ENCODE measurements at regions not wholly inside any gene's neighbourhood (a gene's known extent, or its start where the extent isn't known, plus 50 kb on each side); places are given as distances from the start of the nearest gene placed in this dataset.

GRCh38 chr2:819601-820000, 131.0 kb upstream of the SNTG2 start:
- TF ChIP-seq RAD21 (IDR thresholded peaks at IDR 0.05; ENCODE audit: low read depth), result no peak
- no peak for TF ChIP-seq TAF1 (IDR thresholded peaks at IDR 0.05; ENCODE audit: low read depth)
- TF ChIP-seq, protein P1, sequence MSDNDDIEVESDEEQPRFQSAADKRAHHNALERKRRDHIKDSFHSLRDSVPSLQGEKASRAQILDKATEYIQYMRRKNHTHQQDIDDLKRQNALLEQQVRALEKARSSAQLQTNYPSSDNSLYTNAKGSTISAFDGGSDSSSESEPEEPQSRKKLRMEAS (IDR thresholded peaks at IDR 0.05), result no peak
- TF ChIP-seq TEAD4 (IDR thresholded peaks at IDR 0.05), result no peak
- TF ChIP-seq, protein P2, sequence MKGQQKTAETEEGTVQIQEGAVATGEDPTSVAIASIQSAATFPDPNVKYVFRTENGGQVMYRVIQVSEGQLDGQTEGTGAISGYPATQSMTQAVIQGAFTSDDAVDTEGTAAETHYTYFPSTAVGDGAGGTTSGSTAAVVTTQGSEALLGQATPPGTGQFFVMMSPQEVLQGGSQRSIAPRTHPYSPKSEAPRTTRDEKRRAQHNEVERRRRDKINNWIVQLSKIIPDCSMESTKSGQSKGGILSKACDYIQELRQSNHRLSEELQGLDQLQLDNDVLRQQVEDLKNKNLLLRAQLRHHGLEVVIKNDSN (IDR thresholded peaks at IDR 0.05), result no peak
- no peak for TF ChIP-seq FOXM1 (IDR thresholded peaks at IDR 0.05; ENCODE audit: borderline replicate concordance, low read depth)
- TF ChIP-seq YY1 (IDR thresholded peaks at IDR 0.05; ENCODE audit: low read depth), result no peak
- no peak for TF ChIP-seq ZBTB7A (IDR thresholded peaks at IDR 0.05; ENCODE audit: low read depth)
- no peak for TF ChIP-seq EP300 (IDR thresholded peaks at IDR 0.05; ENCODE audit: borderline replicate concordance)
- TF ChIP-seq REST (IDR thresholded peaks at IDR 0.05; ENCODE audit: low read depth), result no peak

- TF ChIP-seq TEAD4 (IDR thresholded peaks at IDR 0.05) (no peak), FOXM1 (IDR thresholded peaks at IDR 0.05; ENCODE audit: borderline replicate concordance, low read depth) (no peak)
Measured at GRCh38 chr2:819121-819520, 131.5 kb upstream of the SNTG2 start.

- no peak for TF ChIP-seq TAF1 (IDR thresholded peaks at IDR 0.05; ENCODE audit: low read depth)
- TF ChIP-seq EP300 (IDR thresholded peaks at IDR 0.05; ENCODE audit: borderline replicate concordance), result no peak
- TF ChIP-seq TCF12 (IDR thresholded peaks at IDR 0.05; ENCODE audit: low read depth), result no peak
Measured at GRCh38 chr2:817336-818015, 133.2 kb upstream of the SNTG2 start.

GRCh38 chr2:816278-816677, 134.4 kb upstream of the SNTG2 start:
- TF ChIP-seq EGR1 (IDR thresholded peaks at IDR 0.05), result no peak

DNA sequence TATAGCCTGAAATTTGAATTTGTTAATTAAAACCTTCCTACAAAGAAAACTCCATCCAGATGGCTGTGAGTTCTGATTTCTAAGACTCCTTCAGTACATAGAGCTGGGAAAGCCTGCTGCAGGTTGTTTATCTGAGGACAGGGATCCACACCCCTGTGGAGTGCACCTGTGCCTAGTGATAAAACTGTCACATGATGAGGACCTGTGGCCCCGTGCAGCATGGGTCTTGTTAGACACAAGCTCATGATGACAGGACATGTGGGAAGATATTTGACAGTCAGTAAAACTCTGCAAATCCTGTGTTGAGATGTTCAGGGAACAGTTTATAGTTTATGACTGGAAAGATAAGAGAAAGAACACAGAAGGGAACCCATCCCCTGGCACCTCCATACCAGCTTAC, 133.2 kb upstream of the TMEM18 start:
- TF ChIP-seq, protein P1 (IDR thresholded peaks at IDR 0.05), result no peak
- TF ChIP-seq REST (IDR thresholded peaks at IDR 0.05; ENCODE audit: low read depth), result no peak

- no peak for TF ChIP-seq EP300 (IDR thresholded peaks at IDR 0.05; ENCODE audit: borderline replicate concordance)
- no peak for TF ChIP-seq REST (IDR thresholded peaks at IDR 0.05; ENCODE audit: low read depth)
- TF ChIP-seq, protein P1 (IDR thresholded peaks at IDR 0.05), result no peak
- TF ChIP-seq YY1 (IDR thresholded peaks at IDR 0.05; ENCODE audit: low read depth), result no peak
- no peak for TF ChIP-seq TAF1 (IDR thresholded peaks at IDR 0.05; ENCODE audit: low read depth)
- no peak for TF ChIP-seq TCF12 (IDR thresholded peaks at IDR 0.05; ENCODE audit: low read depth)
- TF ChIP-seq, protein P2 (IDR thresholded peaks at IDR 0.05), result no peak
- no peak for TF ChIP-seq RAD21 (IDR thresholded peaks at IDR 0.05; ENCODE audit: low read depth)
- TF ChIP-seq FOXM1 (IDR thresholded peaks at IDR 0.05; ENCODE audit: borderline replicate concordance, low read depth), result no peak
- no peak for TF ChIP-seq EGR1 (IDR thresholded peaks at IDR 0.05)
- no peak for TF ChIP-seq CEBPB (IDR thresholded peaks at IDR 0.05)
- no peak for TF ChIP-seq NFIC (IDR thresholded peaks at IDR 0.05)
- no peak for TF ChIP-seq ZBTB7A (IDR thresholded peaks at IDR 0.05; ENCODE audit: low read depth)
- no peak for TF ChIP-seq TEAD4 (IDR thresholded peaks at IDR 0.05)
- no peak for TF ChIP-seq CREB1 (IDR thresholded peaks at IDR 0.05; ENCODE audit: low read depth)
Measured at GRCh38 chr2:807300-807699, 130.1 kb upstream of the TMEM18 start.
